Kidney (tissue), 13 donors: ENCODE measurements at regions not wholly inside any gene's neighbourhood (a gene's known extent, or its start where the extent isn't known, plus 50 kb on each side); places are given as distances from the start of the nearest gene placed in this dataset.

Experiments used
- DNase-seq, 5 donors: peaks; one replicate each; pipeline ENCODE4 v3.0.0-alpha.2; 2013 to 2020
- FAIRE-seq: peaks from 2 replicates; lab custom pipeline; 2012; peaks lifted over from hg19 to GRCh38; lab: Jason Lieb, UNC
- H3K27ac ChIP-seq, 2 donors: one replicate each; pipeline ENCODE4 v1.7.0; 2013; ENCODE audit warnings: low read depth in 2 of 2, low read length in 2 of 2, inconsistent platforms in 1 of 2
- H3K27me3 ChIP-seq: one replicate; pipeline ENCODE4 v1.7.1; 2013; ENCODE audit warnings: low read length, inconsistent platforms; ENCODE audit not compliant: control insufficient read depth, insufficient read depth
- H3K36me3 ChIP-seq, 3 donors: one replicate each; pipeline versions ENCODE4 v1.7.0 to v1.7.1; 2013; ENCODE audit warnings: low read length in 3 of 3, control low read depth in 1 of 3, inconsistent platforms in 1 of 3; ENCODE audit not compliant: insufficient read depth in 3 of 3, control insufficient read depth in 2 of 3
- H3K4me1 ChIP-seq, 3 donors: one replicate each; pipeline versions ENCODE4 v1.7.0 to v1.7.1; 2013; ENCODE audit warnings: low read length in 3 of 3, inconsistent platforms in 1 of 3, low read depth in 1 of 3; ENCODE audit not compliant: control insufficient read depth in 2 of 3, insufficient read depth in 2 of 3
- H3K4me3 ChIP-seq, 3 donors: one replicate each; pipeline versions ENCODE4 v1.7.0 to v1.8.1; 2013; ENCODE audit warnings: low read length in 3 of 3, control low read depth in 1 of 3, inconsistent platforms in 1 of 3
- H3K9ac ChIP-seq, 3 donors: one replicate each; pipeline versions ENCODE4 v1.7.0 to v1.7.1; 2013; ENCODE audit warnings: low read length in 3 of 3, control low read depth in 1 of 3, inconsistent platforms in 1 of 3
- H3K9me3 ChIP-seq, 3 donors: one replicate each; pipeline versions ENCODE4 v1.7.0 to v1.7.1; 2013; ENCODE audit warnings: low read length in 3 of 3, control low read depth in 1 of 3, inconsistent platforms in 1 of 3; ENCODE audit not compliant: control insufficient read depth in 2 of 3, insufficient read depth in 1 of 3
- intact Hi-C: fragments of 100-400 bp; cut with DNase I; formaldehyde crosslinking; loops from one replicate; pipeline ENCODE4 v1.11.1; 2022
- TF ChIP-seq, protein P1 (sequence below): IDR thresholded peaks from 3 replicates; pipeline ENCODE4 v1.5.1; 2012; ENCODE audit warnings: mild to moderate bottlenecking, moderate library complexity, borderline replicate concordance; ENCODE audit not compliant: insufficient read depth; ENCODE audit errors: extremely low read depth
- donor health status: control.
- donor health status: control.
- donor health status: control.
- donor health status: control.
- donor health status: control.
- donor health status: DM: yes; HTN: yes; CAD: no.
- donor health status: Normal renal cell carcinoma (clear cell type).

DNA sequence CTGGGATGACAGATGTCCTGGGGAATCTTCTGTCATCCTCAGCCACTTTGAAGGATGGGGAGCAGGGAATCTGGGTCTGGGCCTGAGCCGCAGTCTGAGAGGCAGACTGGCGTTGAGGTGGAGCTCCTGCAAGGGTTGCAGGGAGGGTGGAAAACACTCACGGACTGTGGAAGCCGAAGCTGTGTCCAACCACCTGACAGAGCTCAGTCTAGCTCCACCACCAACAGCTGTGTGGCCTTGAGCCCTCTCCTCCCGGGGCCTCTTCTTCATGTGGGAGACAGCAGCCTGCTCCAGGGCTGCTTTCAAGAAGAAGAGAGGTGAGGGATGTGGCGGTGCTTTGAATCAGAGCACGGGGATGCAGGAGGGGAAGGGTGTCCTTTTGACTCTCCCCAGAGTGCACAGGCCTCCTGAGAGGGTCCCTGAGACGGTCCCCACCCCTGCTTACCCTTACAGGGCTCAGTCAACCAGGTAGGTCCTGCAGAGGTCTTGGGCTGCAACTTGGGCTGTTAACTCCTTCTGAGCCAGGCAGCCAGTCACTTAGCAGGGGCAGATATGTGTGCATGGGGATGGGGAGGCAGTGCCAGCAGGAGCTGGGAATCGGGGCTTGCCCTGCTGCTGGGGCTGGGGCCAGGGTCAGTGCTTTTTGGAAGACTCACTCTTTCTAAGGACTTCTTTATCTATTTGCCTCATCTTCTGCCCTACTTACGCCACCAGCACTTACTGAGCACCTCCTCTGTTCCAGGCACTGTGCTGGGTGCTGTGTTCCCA, 216.3 kb downstream of the PTPRU start:
- Histone ChIP-seq H3K36me3 (no peaks in the 10 kb centered on the region), H3K27ac (no peak overlapping the region), H3K9me3 (no peaks in the 10 kb centered on the region), H3K4me3 (no peak overlapping the region), H3K4me1 (no peaks in the 10 kb centered on the region), H3K27me3 (no peaks in the 10 kb centered on the region), H3K9ac (no peak overlapping the region)
- DNase-seq (no peak), FAIRE-seq (no peak)
- TF ChIP-seq, protein P1, sequence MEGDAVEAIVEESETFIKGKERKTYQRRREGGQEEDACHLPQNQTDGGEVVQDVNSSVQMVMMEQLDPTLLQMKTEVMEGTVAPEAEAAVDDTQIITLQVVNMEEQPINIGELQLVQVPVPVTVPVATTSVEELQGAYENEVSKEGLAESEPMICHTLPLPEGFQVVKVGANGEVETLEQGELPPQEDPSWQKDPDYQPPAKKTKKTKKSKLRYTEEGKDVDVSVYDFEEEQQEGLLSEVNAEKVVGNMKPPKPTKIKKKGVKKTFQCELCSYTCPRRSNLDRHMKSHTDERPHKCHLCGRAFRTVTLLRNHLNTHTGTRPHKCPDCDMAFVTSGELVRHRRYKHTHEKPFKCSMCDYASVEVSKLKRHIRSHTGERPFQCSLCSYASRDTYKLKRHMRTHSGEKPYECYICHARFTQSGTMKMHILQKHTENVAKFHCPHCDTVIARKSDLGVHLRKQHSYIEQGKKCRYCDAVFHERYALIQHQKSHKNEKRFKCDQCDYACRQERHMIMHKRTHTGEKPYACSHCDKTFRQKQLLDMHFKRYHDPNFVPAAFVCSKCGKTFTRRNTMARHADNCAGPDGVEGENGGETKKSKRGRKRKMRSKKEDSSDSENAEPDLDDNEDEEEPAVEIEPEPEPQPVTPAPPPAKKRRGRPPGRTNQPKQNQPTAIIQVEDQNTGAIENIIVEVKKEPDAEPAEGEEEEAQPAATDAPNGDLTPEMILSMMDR, result no peak
- intact Hi-C loops, result no loop called here

DNA sequence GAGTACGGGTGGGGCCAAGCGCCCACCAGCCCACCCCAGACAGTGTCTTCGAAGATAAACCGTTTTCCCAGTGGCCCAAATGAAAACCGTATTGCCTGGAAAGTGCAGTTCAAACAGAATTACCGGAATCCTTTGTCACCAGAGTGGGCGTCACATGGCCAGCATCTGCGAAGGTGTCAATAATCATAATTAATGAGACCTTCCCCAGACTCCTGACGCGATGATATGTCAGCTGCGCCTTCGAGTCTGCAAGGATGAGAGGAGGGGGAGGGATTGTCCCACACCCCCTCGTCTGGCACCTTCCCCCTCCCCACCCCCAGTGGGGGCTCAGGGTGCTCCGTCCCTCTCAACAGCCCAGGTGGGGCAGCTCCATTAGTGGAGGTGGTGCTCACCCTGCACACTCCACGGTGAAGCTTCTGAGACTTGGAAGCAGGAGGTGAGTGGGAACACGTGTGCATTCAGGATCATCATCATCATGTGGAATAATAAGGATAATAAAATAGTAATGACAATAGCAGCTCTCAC, 215.1 kb downstream of the PTPRU start:
- FAIRE-seq (no peak), DNase-seq (no peak)
- no peaks in the 10 kb centered on the region for H3K4me1 ChIP-seq
- TF ChIP-seq, protein P1, result no peak
- H3K27me3 ChIP-seq, result no peaks in the 10 kb centered on the region
- no peak overlapping the region for H3K4me3 ChIP-seq
- H3K27ac ChIP-seq, result no peak overlapping the region
- no peaks in the 10 kb centered on the region for H3K36me3 ChIP-seq
- H3K9me3 ChIP-seq, result no peaks in the 10 kb centered on the region
- no peak overlapping the region for H3K9ac ChIP-seq
- intact Hi-C loops, result no loop called here

DNA sequence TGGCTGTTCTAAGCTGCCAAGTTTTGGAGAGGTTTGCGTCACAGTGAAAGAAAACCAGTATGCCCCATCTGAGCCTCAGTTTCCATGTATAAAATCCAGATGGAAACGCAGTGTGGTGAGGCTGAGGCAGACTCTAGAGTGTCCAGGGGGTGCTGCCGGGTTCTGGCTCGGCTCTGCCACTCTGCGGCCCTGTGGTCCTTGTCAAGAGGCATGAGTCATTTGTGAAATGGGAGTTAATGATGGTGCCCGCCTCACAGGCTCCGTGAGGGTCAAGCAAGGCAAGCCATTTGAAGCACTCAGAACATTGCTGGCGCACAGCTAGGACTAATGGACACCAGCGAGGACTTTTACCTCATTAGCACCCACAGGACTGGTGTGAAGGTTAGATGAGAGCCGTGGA, 214.3 kb downstream of the PTPRU start:
- H3K9me3 ChIP-seq, result no peaks in the 10 kb centered on the region
- FAIRE-seq, result no peak
- TF ChIP-seq, protein P1, result no peak
- no peak for DNase-seq
- no peaks in the 10 kb centered on the region for H3K36me3 ChIP-seq
- no peak overlapping the region for H3K4me3 ChIP-seq
- no peaks in the 10 kb centered on the region for H3K27me3 ChIP-seq
- H3K4me1 ChIP-seq, result no peaks in the 10 kb centered on the region
- intact Hi-C loops, result no loop called here
- H3K9ac ChIP-seq, result no peak overlapping the region
- H3K27ac ChIP-seq, result no peak overlapping the region
